ENCODE measurements at regions not wholly inside any gene's neighbourhood (a gene's known extent, or its start where the extent isn't known, plus 50 kb on each side); places are given as distances from the start of the nearest gene placed in this dataset.
A peak's percentile ranks its signal among the peaks of the same experiment; 100 is the strongest.

- H3K27me3 ChIP-seq (ENCODE audit: control insufficient read depth in 2 of 2, insufficient read depth in 2 of 2, low read length in 2 of 2) = no peaks in the 10 kb centered on the region
- H3K9me3 ChIP-seq (ENCODE audit: control insufficient read depth in 2 of 3, low read length in 3 of 3) = no peaks in the 10 kb centered on the region
- Mint-ChIP-seq H3K27ac (peak overlapping the region in 8 of 9 donors; percentile 7 to 90 (median 77)), H3K9me3 (no peaks in the 10 kb centered on the region), H3K4me1 (peaks cover 11 to 34% (median 26%) of the 10 kb centered on the region in 7 donors), H3K36me3 (peaks cover 0 to 10% (median 0%) of the 10 kb centered on the region in 5 donors), H3K27me3 (peaks cover 0 to 2% (median 0%) of the 10 kb centered on the region in 5 donors), H3K4me3 (peak overlapping the region in 2 of 10 donors; percentile 54 to 79)
- peaks cover 0 to 12% of the 10 kb centered on the region in 2 donors for H3K4me1 ChIP-seq (ENCODE audit: control insufficient read depth in 2 of 2, insufficient read depth in 2 of 2, low read length in 2 of 2)
- H3K27ac ChIP-seq (ENCODE audit: low read depth, low read length) = no peak overlapping the region
- POLR2A ChIA-PET = no interaction called here
- no peaks in the 10 kb centered on the region for H3K36me3 ChIP-seq (ENCODE audit: control insufficient read depth in 2 of 3, insufficient read depth in 3 of 3, low read length in 3 of 3)
- no peak for ATAC-seq
- intact Hi-C loops (cut with micrococcal nuclease) = loop anchor here in 1 of 2 donors (5.0 kb wide), 1 partner anchor 64 kb away; the partner anchor contains the start of gene HOXA1
- CTCF ChIA-PET = interaction anchor here (0.7 kb wide), 1 partner anchor 48 kb away, joined by 3 read pairs; no protein-coding TSS in a partner anchor
- no peak for DNase-seq
- H3K4me3 ChIP-seq (ENCODE audit: low read length) = no peak overlapping the region
Measured at GRCh38 chr7:27032839-27033238, 63.0 kb downstream of the HOXA1 start.

DNA sequence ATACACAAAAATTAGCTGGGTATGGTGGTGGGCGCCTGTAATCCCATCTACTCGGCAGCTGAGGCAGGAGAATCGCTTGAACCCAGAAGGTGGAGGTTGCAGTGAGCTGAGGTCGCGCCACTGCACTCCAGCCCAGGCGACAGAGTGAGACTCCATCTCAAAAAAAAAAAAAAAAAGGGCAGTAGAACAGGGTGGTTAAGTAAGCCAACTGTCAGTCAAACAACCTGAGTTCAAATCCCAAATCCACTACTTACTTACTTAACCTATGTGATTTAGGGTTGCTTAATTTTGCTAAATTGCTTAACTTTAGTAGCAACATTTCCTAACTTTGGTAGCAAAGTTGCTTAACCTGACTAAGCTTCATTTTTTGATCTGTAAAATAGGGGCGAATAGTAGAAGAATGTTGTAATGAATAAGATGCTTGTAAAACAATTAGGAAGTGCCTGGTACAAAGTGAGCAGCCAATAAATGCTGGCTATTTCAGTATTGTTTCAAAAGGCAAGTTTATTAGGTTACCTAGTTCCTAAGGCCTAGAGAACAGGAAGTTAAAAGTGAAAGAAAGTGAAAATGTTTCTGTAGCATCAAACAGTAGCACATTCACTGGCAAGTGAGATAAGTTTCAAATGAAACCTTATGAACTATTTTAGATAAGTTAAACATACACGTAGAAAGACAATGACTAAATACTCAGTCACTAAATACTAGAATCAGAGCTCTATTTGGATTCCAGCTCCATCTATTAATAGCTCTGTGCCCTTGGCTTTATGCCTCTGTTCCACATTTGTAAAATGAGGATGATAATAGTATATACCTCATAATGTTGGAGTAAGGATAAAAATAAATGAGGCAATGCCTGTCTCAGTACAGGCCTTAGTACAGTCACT lies 64.3 kb downstream of the HOXA1 start:
- intact Hi-C loops (cut with micrococcal nuclease) = loop anchor here in 1 of 2 donors (5.0 kb wide), 1 partner anchor 66 kb away; the partner anchor contains the start of gene HOXA1

DNA sequence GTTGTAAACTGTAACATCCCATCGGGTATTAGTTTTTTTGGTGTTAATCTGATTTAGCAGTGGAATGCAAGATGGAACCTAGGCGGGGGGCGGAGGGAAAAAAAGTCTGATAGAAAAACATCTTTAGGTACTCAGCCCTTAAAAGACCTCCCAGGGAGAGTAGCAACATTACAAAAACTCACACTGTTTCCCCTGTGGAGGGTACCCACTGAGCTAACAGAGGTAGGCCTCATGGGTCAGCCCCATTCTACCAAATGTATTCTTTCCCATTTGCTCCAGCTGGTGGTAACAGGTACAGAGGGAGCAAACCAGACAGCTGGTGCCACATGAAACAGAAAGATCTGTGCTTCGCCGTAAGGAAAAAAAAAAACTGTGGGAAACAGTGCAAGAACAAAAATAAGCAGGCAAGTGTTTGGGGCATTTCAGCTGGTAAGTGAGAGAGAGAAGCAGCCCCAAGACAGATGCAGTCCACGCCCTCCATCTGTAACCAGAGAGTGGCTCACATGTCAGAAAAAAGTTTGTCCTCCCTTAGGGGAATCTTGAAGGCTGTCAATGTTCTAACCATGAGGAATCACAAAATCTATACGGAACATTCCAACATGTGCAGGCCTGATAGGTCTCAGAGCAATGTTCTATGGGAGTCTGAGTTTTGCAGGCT lies 65.3 kb downstream of the HOXA1 start:
- DNase-seq = no peak
- no peaks in the 10 kb centered on the region for H3K27me3 ChIP-seq (ENCODE audit: control insufficient read depth in 2 of 2, insufficient read depth in 2 of 2, low read length in 2 of 2)
- no peaks in the 10 kb centered on the region for H3K36me3 ChIP-seq (ENCODE audit: control insufficient read depth in 2 of 3, insufficient read depth in 3 of 3, low read length in 3 of 3)
- H3K4me3 Mint-ChIP-seq = peak overlapping the region in 4 of 10 donors; percentile 16 to 53 (median 42)
- peaks cover 0 to 12% of the 10 kb centered on the region in 2 donors for H3K4me1 ChIP-seq (ENCODE audit: control insufficient read depth in 2 of 2, insufficient read depth in 2 of 2, low read length in 2 of 2)
- H3K4me3 ChIP-seq (ENCODE audit: low read length) = no peak overlapping the region
- peak overlapping the region; percentile 31 to 92 (median 81) for H3K27ac Mint-ChIP-seq
- ChIA-PET CTCF (interaction anchor here (0.7 kb wide), 1 partner anchor 295 kb away, joined by 3 read pairs; no protein-coding TSS in a partner anchor), POLR2A (no interaction called here)
- H3K36me3 Mint-ChIP-seq = peaks cover 0 to 10% (median 0%) of the 10 kb centered on the region in 5 donors
- no peak for ATAC-seq
- peaks cover 0 to 2% (median 0%) of the 10 kb centered on the region in 5 donors for H3K27me3 Mint-ChIP-seq
- H3K9me3 Mint-ChIP-seq = no peaks in the 10 kb centered on the region
- no peaks in the 10 kb centered on the region for H3K9me3 ChIP-seq (ENCODE audit: control insufficient read depth in 2 of 3, low read length in 3 of 3)
- H3K27ac ChIP-seq (ENCODE audit: low read depth, low read length) = no peak overlapping the region
- peaks cover 11 to 34% (median 26%) of the 10 kb centered on the region in 7 donors for H3K4me1 Mint-ChIP-seq
- intact Hi-C loops (cut with micrococcal nuclease) = loop anchor here in 1 of 2 donors (5.0 kb wide), 1 partner anchor 67 kb away; the partner anchor contains the start of gene HOXA1

More for the DNA sequence above, 64.3 kb downstream of the HOXA1 start:
- Mint-ChIP-seq H3K4me1 (peaks cover 11 to 34% (median 26%) of the 10 kb centered on the region in 7 donors), H3K36me3 (peaks cover 0 to 10% (median 0%) of the 10 kb centered on the region in 5 donors), H3K27me3 (no peaks in the 10 kb centered on the region), H3K27ac (peak overlapping the region; percentile 75 to 93 (median 88)), H3K4me3 (peak overlapping the region; percentile 15 to 79 (median 62)), H3K9me3 (no peaks in the 10 kb centered on the region)
- ATAC-seq = peak; percentile 72
- no peaks in the 10 kb centered on the region for H3K36me3 ChIP-seq (ENCODE audit: control insufficient read depth in 2 of 3, insufficient read depth in 3 of 3, low read length in 3 of 3)
- DNase-seq = peak in 5 of 9 donors; percentile 17 to 43 (median 35)
- H3K4me1 ChIP-seq (ENCODE audit: control insufficient read depth in 2 of 2, insufficient read depth in 2 of 2, low read length in 2 of 2) = peaks cover 0 to 12% of the 10 kb centered on the region in 2 donors
- H3K9me3 ChIP-seq (ENCODE audit: control insufficient read depth in 2 of 3, low read length in 3 of 3) = no peaks in the 10 kb centered on the region
- peak overlapping the region; percentile 36 for H3K27ac ChIP-seq (ENCODE audit: low read depth, low read length)
- CTCF ChIA-PET = interaction anchor here (0.7 kb wide), 1 partner anchor 296 kb away, joined by 3 read pairs; no protein-coding TSS in a partner anchor
- H3K27me3 ChIP-seq (ENCODE audit: control insufficient read depth in 2 of 2, insufficient read depth in 2 of 2, low read length in 2 of 2) = no peaks in the 10 kb centered on the region
- POLR2A ChIA-PET = no interaction called here
- H3K4me3 ChIP-seq (ENCODE audit: low read length) = peak overlapping the region; percentile 25

- ChIA-PET POLR2A (no interaction called here), CTCF (no interaction called here)
- DNase-seq = no peak
- H3K9me3 ChIP-seq (ENCODE audit: control insufficient read depth in 2 of 3, low read length in 3 of 3) = no peaks in the 10 kb centered on the region
- no peak for ATAC-seq
- H3K4me1 ChIP-seq (ENCODE audit: control insufficient read depth in 2 of 2, insufficient read depth in 2 of 2, low read length in 2 of 2) = no peaks in the 10 kb centered on the region
- Mint-ChIP-seq H3K27me3 (peaks cover 0 to 10% (median 5%) of the 10 kb centered on the region in 5 donors), H3K9me3 (peaks cover 0 to 1% (median 0%) of the 10 kb centered on the region in 11 donors), H3K36me3 (peaks cover 0 to under 1% (median 0%) of the 10 kb centered on the region in 5 donors), H3K4me3 (no peak overlapping the region), H3K27ac (no peak overlapping the region), H3K4me1 (peaks cover 0 to 6% (median under 1%) of the 10 kb centered on the region in 7 donors)
- intact Hi-C loops (cut with micrococcal nuclease) = no loop called here
- no peaks in the 10 kb centered on the region for H3K27me3 ChIP-seq (ENCODE audit: control insufficient read depth in 2 of 2, insufficient read depth in 2 of 2, low read length in 2 of 2)
- H3K36me3 ChIP-seq (ENCODE audit: control insufficient read depth in 2 of 3, insufficient read depth in 3 of 3, low read length in 3 of 3) = no peaks in the 10 kb centered on the region
- H3K4me3 ChIP-seq (ENCODE audit: low read length) = no peak overlapping the region
- H3K27ac ChIP-seq (ENCODE audit: low read depth, low read length) = no peak overlapping the region
Measured at GRCh38 chr7:27025270-27025669, 70.5 kb downstream of the HOXA1 start.

DNA sequence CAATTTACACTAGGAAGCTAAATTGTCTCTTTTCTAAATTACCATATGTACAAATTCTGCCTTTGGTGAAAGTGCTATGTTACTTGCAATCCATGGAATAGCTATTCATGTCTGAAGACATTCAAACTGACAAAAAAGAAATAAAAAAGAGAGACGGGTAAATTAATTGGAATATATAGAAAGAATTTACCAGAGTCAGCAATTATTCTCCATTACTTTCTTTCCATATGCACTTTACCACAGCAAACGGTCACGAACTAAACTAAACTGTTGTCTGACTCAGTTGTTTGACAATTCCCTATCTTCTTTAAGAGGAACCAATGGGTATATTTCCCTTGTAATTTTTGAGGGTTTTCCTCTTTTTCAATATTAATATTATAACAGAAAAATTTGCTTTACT lies 85.7 kb downstream of the HOXA1 start:
- H3K4me3 Mint-ChIP-seq = no peak overlapping the region
- ChIA-PET POLR2A (no interaction called here), CTCF (no interaction called here)
- no peaks in the 10 kb centered on the region for H3K4me1 Mint-ChIP-seq
- peaks cover 2 to 53% (median 26%) of the 10 kb centered on the region in 5 donors for H3K27me3 Mint-ChIP-seq
- peaks cover 0 to 17% (median 0%) of the 10 kb centered on the region in 5 donors for H3K36me3 Mint-ChIP-seq
- peaks cover 4 to 53% (median 24%) of the 10 kb centered on the region in 11 donors for H3K9me3 Mint-ChIP-seq
- Histone ChIP-seq H3K9me3 (ENCODE audit: control insufficient read depth in 2 of 3, low read length in 3 of 3) (peaks cover 0 to 14% (median 0%) of the 10 kb centered on the region in 3 experiments), H3K27ac (ENCODE audit: low read depth, low read length) (no peak overlapping the region), H3K4me3 (ENCODE audit: low read length) (no peak overlapping the region), H3K4me1 (ENCODE audit: control insufficient read depth in 2 of 2, insufficient read depth in 2 of 2, low read length in 2 of 2) (no peaks in the 10 kb centered on the region), H3K27me3 (ENCODE audit: control insufficient read depth in 2 of 2, insufficient read depth in 2 of 2, low read length in 2 of 2) (no peaks in the 10 kb centered on the region), H3K36me3 (ENCODE audit: control insufficient read depth in 2 of 3, insufficient read depth in 3 of 3, low read length in 3 of 3) (no peaks in the 10 kb centered on the region)
- no peak for DNase-seq
- H3K27ac Mint-ChIP-seq = no peak overlapping the region
- no peak for ATAC-seq
- intact Hi-C loops (cut with micrococcal nuclease) = no loop called here

DNA sequence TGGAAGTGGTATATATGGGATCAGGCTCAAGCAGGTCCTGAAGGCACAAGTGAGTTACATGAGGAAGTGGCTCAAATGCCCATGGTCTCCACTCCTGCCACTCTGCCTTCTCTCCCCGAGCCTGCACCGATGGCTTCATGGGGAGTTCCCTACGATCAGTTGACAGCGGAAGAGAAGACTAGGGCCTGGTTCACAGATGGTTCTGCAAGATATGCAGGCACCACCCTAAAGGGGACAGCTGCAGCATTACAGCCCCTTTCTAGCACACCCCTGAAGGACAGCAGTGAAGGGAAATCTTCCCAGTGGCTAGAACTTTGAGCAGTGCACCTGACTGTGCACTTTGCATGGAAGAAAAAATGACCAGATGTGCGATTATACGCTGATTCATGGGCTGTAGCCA lies 95.3 kb downstream of the HOXA1 start:
- no peaks in the 10 kb centered on the region for H3K9me3 ChIP-seq (ENCODE audit: control insufficient read depth in 2 of 3, low read length in 3 of 3)
- intact Hi-C loops (cut with micrococcal nuclease) = no loop called here
- no peaks in the 10 kb centered on the region for H3K36me3 Mint-ChIP-seq
- ChIA-PET CTCF (no interaction called here), POLR2A (no interaction called here)
- H3K27me3 ChIP-seq (ENCODE audit: control insufficient read depth in 2 of 2, insufficient read depth in 2 of 2, low read length in 2 of 2) = no peaks in the 10 kb centered on the region
- H3K27ac ChIP-seq (ENCODE audit: low read depth, low read length) = no peak overlapping the region
- H3K4me1 Mint-ChIP-seq = no peaks in the 10 kb centered on the region
- H3K27me3 Mint-ChIP-seq = peaks cover 0 to 11% (median 4%) of the 10 kb centered on the region in 5 donors
- no peak for ATAC-seq
- H3K4me3 ChIP-seq (ENCODE audit: low read length) = no peak overlapping the region
- peaks cover 0 to 21% (median 7%) of the 10 kb centered on the region in 11 donors for H3K9me3 Mint-ChIP-seq
- H3K4me3 Mint-ChIP-seq = no peak overlapping the region
- no peaks in the 10 kb centered on the region for H3K36me3 ChIP-seq (ENCODE audit: control insufficient read depth in 2 of 3, insufficient read depth in 3 of 3, low read length in 3 of 3)
- H3K27ac Mint-ChIP-seq = no peak overlapping the region
- no peaks in the 10 kb centered on the region for H3K4me1 ChIP-seq (ENCODE audit: control insufficient read depth in 2 of 2, insufficient read depth in 2 of 2, low read length in 2 of 2)
- no peak for DNase-seq
